ENCODE measurements at regions not wholly inside any gene's neighbourhood (a gene's known extent, or its start where the extent isn't known, plus 50 kb on each side); places are given as distances from the start of the nearest gene placed in this dataset.
A peak's percentile ranks its signal among the peaks of the same experiment; 100 is the strongest.
"Not testable (repeated sequence)": the region's sequence is repeated elsewhere in the genome, so short reads cannot be mapped to it uniquely, and the experiment has no call there.

- Histone ChIP-seq H3K9ac (ENCODE audit: low read depth in 1 of 3, low read length in 3 of 3) (no peak overlapping the region), H3K9me3 (ENCODE audit: control insufficient read depth in 3 of 3, low read length in 3 of 3) (no peaks in the 10 kb centered on the region), H3K4me3 (ENCODE audit: low read length in 3 of 3) (no peak overlapping the region), H3K27me3 (ENCODE audit: control insufficient read depth in 3 of 3, insufficient read depth in 3 of 3, low read length in 3 of 3) (no peaks in the 10 kb centered on the region), H3K4me1 (ENCODE audit: control insufficient read depth in 3 of 3, insufficient read depth in 3 of 3, low read length in 3 of 3) (peaks cover 0 to 24% (median 11%) of the 10 kb centered on the region in 3 donors), H3K27ac (ENCODE audit: low read depth, low read length) (no peak overlapping the region), H3K36me3 (ENCODE audit: control insufficient read depth in 3 of 3, insufficient read depth in 3 of 3, low read length in 3 of 3) (no peaks in the 10 kb centered on the region)
Observed at GRCh38 chr7:149666360-149666945, 106.9 kb downstream of the ZNF467 start.

GRCh38 chr7:149665618-149666017, 107.8 kb downstream of the ZNF467 start:
- H3K27ac ChIP-seq (ENCODE audit: low read depth, low read length); H3K9me3 ChIP-seq (ENCODE audit: control insufficient read depth in 3 of 3, low read length in 3 of 3); H3K4me3 ChIP-seq (ENCODE audit: low read length in 3 of 3); H3K27me3 ChIP-seq (ENCODE audit: control insufficient read depth in 3 of 3, insufficient read depth in 3 of 3, low read length in 3 of 3); H3K36me3 ChIP-seq (ENCODE audit: control insufficient read depth in 3 of 3, insufficient read depth in 3 of 3, low read length in 3 of 3); H3K9ac ChIP-seq (ENCODE audit: low read depth in 1 of 3, low read length in 3 of 3): not testable (repeated sequence)
- H3K4me1 ChIP-seq (ENCODE audit: control insufficient read depth in 3 of 3, insufficient read depth in 3 of 3, low read length in 3 of 3), result peaks cover 0 to 22% (median 11%) of the 10 kb centered on the region in 3 donors

- Histone ChIP-seq H3K27me3 (ENCODE audit: control insufficient read depth in 3 of 3, insufficient read depth in 3 of 3, low read length in 3 of 3) (no peaks in the 10 kb centered on the region), H3K9me3 (ENCODE audit: control insufficient read depth in 3 of 3, low read length in 3 of 3) (no peaks in the 10 kb centered on the region), H3K36me3 (ENCODE audit: control insufficient read depth in 3 of 3, insufficient read depth in 3 of 3, low read length in 3 of 3) (no peaks in the 10 kb centered on the region), H3K4me1 (ENCODE audit: control insufficient read depth in 3 of 3, insufficient read depth in 3 of 3, low read length in 3 of 3) (peaks cover 0 to 19% (median 11%) of the 10 kb centered on the region in 3 donors), H3K9ac (ENCODE audit: low read depth in 1 of 3, low read length in 3 of 3) (peak overlapping the region in 1 of 3 donors; percentile 8), H3K4me3 (ENCODE audit: low read length in 3 of 3) (no peak overlapping the region), H3K27ac (ENCODE audit: low read depth, low read length) (no peak overlapping the region)
Observed at GRCh38 chr7:149664666-149665065, 108.7 kb downstream of the ZNF467 start.

- no peaks in the 10 kb centered on the region for H3K9me3 ChIP-seq (ENCODE audit: control insufficient read depth in 3 of 3, low read length in 3 of 3)
- H3K27me3 ChIP-seq (ENCODE audit: control insufficient read depth in 3 of 3, insufficient read depth in 3 of 3, low read length in 3 of 3), result no peaks in the 10 kb centered on the region
- H3K4me1 ChIP-seq (ENCODE audit: control insufficient read depth in 3 of 3, insufficient read depth in 3 of 3, low read length in 3 of 3), result peaks cover 0 to 19% (median 11%) of the 10 kb centered on the region in 3 donors
- H3K4me3 ChIP-seq (ENCODE audit: low read length in 3 of 3), result no peak overlapping the region
- H3K9ac ChIP-seq (ENCODE audit: low read depth in 1 of 3, low read length in 3 of 3), result peak overlapping the region in 1 of 3 donors; percentile 8
- no peak overlapping the region for H3K27ac ChIP-seq (ENCODE audit: low read depth, low read length)
- no peaks in the 10 kb centered on the region for H3K36me3 ChIP-seq (ENCODE audit: control insufficient read depth in 3 of 3, insufficient read depth in 3 of 3, low read length in 3 of 3)
Observed at GRCh38 chr7:149664176-149664575, 109.2 kb downstream of the ZNF467 start.

- Histone ChIP-seq H3K4me3 (ENCODE audit: low read length in 3 of 3) (no peak overlapping the region), H3K36me3 (ENCODE audit: control insufficient read depth in 3 of 3, insufficient read depth in 3 of 3, low read length in 3 of 3) (no peaks in the 10 kb centered on the region), H3K27me3 (ENCODE audit: control insufficient read depth in 3 of 3, insufficient read depth in 3 of 3, low read length in 3 of 3) (no peaks in the 10 kb centered on the region), H3K9me3 (ENCODE audit: control insufficient read depth in 3 of 3, low read length in 3 of 3) (no peaks in the 10 kb centered on the region), H3K9ac (ENCODE audit: low read depth in 1 of 3, low read length in 3 of 3) (peak overlapping the region in 1 of 3 donors; percentile 69), H3K27ac (ENCODE audit: low read depth, low read length) (peak overlapping the region; percentile 72), H3K4me1 (ENCODE audit: control insufficient read depth in 3 of 3, insufficient read depth in 3 of 3, low read length in 3 of 3) (peaks cover 0 to 19% (median 11%) of the 10 kb centered on the region in 3 donors)
Observed at GRCh38 chr7:149662591-149663095, 110.7 kb downstream of the ZNF467 start.

- no peak overlapping the region for H3K27ac ChIP-seq (ENCODE audit: low read depth, low read length)
- H3K27me3 ChIP-seq (ENCODE audit: control insufficient read depth in 3 of 3, insufficient read depth in 3 of 3, low read length in 3 of 3), result no peaks in the 10 kb centered on the region
- no peaks in the 10 kb centered on the region for H3K4me1 ChIP-seq (ENCODE audit: control insufficient read depth in 3 of 3, insufficient read depth in 3 of 3, low read length in 3 of 3)
- H3K9me3 ChIP-seq (ENCODE audit: control insufficient read depth in 3 of 3, low read length in 3 of 3), result peaks cover 0 to 6% (median 3%) of the 10 kb centered on the region in 3 donors
- H3K36me3 ChIP-seq (ENCODE audit: control insufficient read depth in 3 of 3, insufficient read depth in 3 of 3, low read length in 3 of 3), result no peaks in the 10 kb centered on the region
- no peak overlapping the region for H3K4me3 ChIP-seq (ENCODE audit: low read length in 3 of 3)
- no peak overlapping the region for H3K9ac ChIP-seq (ENCODE audit: low read depth in 1 of 3, low read length in 3 of 3)
Observed at GRCh38 chr7:149655784-149656183, 117.6 kb downstream of the ZNF467 start.

GRCh38 chr7:149654588-149654987, 118.8 kb downstream of the ZNF467 start:
- H3K27ac ChIP-seq (ENCODE audit: low read depth, low read length), result no peak overlapping the region
- H3K36me3 ChIP-seq (ENCODE audit: control insufficient read depth in 3 of 3, insufficient read depth in 3 of 3, low read length in 3 of 3), result no peaks in the 10 kb centered on the region
- no peak overlapping the region for H3K4me3 ChIP-seq (ENCODE audit: low read length in 3 of 3)
- no peaks in the 10 kb centered on the region for H3K27me3 ChIP-seq (ENCODE audit: control insufficient read depth in 3 of 3, insufficient read depth in 3 of 3, low read length in 3 of 3)
- no peaks in the 10 kb centered on the region for H3K4me1 ChIP-seq (ENCODE audit: control insufficient read depth in 3 of 3, insufficient read depth in 3 of 3, low read length in 3 of 3)
- peaks cover 0 to 6% (median 3%) of the 10 kb centered on the region in 3 donors for H3K9me3 ChIP-seq (ENCODE audit: control insufficient read depth in 3 of 3, low read length in 3 of 3)
- no peak overlapping the region for H3K9ac ChIP-seq (ENCODE audit: low read depth in 1 of 3, low read length in 3 of 3)

GRCh38 chr7:149650190-149650589, 123.2 kb downstream of the ZNF467 start:
- not testable (repeated sequence) for H3K27ac ChIP-seq (ENCODE audit: low read depth, low read length); H3K9ac ChIP-seq (ENCODE audit: low read depth in 1 of 3, low read length in 3 of 3); H3K27me3 ChIP-seq (ENCODE audit: control insufficient read depth in 3 of 3, insufficient read depth in 3 of 3, low read length in 3 of 3); H3K9me3 ChIP-seq (ENCODE audit: control insufficient read depth in 3 of 3, low read length in 3 of 3); H3K4me3 ChIP-seq (ENCODE audit: low read length in 3 of 3); H3K36me3 ChIP-seq (ENCODE audit: control insufficient read depth in 3 of 3, insufficient read depth in 3 of 3, low read length in 3 of 3); H3K4me1 ChIP-seq (ENCODE audit: control insufficient read depth in 3 of 3, insufficient read depth in 3 of 3, low read length in 3 of 3)

- no peaks in the 10 kb centered on the region for H3K27me3 ChIP-seq (ENCODE audit: control insufficient read depth in 3 of 3, insufficient read depth in 3 of 3, low read length in 3 of 3)
- H3K27ac ChIP-seq (ENCODE audit: low read depth, low read length), result no peak overlapping the region
- no peak overlapping the region for H3K9ac ChIP-seq (ENCODE audit: low read depth in 1 of 3, low read length in 3 of 3)
- no peak overlapping the region for H3K4me3 ChIP-seq (ENCODE audit: low read length in 3 of 3)
- H3K9me3 ChIP-seq (ENCODE audit: control insufficient read depth in 3 of 3, low read length in 3 of 3), result no peaks in the 10 kb centered on the region
- H3K36me3 ChIP-seq (ENCODE audit: control insufficient read depth in 3 of 3, insufficient read depth in 3 of 3, low read length in 3 of 3), result no peaks in the 10 kb centered on the region
- H3K4me1 ChIP-seq (ENCODE audit: control insufficient read depth in 3 of 3, insufficient read depth in 3 of 3, low read length in 3 of 3), result no peaks in the 10 kb centered on the region
Observed at GRCh38 chr7:149644754-149645153, 128.6 kb downstream of the ZNF467 start.

GRCh38 chr7:149642589-149642988, 130.8 kb downstream of the ZNF467 start:
- no peak overlapping the region for H3K9ac ChIP-seq (ENCODE audit: low read depth in 1 of 3, low read length in 3 of 3)
- no peaks in the 10 kb centered on the region for H3K36me3 ChIP-seq (ENCODE audit: control insufficient read depth in 3 of 3, insufficient read depth in 3 of 3, low read length in 3 of 3)
- no peaks in the 10 kb centered on the region for H3K9me3 ChIP-seq (ENCODE audit: control insufficient read depth in 3 of 3, low read length in 3 of 3)
- H3K27me3 ChIP-seq (ENCODE audit: control insufficient read depth in 3 of 3, insufficient read depth in 3 of 3, low read length in 3 of 3), result peaks cover 0 to 5% (median 5%) of the 10 kb centered on the region in 3 donors
- no peaks in the 10 kb centered on the region for H3K4me1 ChIP-seq (ENCODE audit: control insufficient read depth in 3 of 3, insufficient read depth in 3 of 3, low read length in 3 of 3)
- no peak overlapping the region for H3K4me3 ChIP-seq (ENCODE audit: low read length in 3 of 3)
- H3K27ac ChIP-seq (ENCODE audit: low read depth, low read length), result no peak overlapping the region

Data from skeletal muscle tissue (tissue), 3 donors.